ENCODE measurements at regions not wholly inside any gene's neighbourhood (a gene's known extent, or its start where the extent isn't known, plus 50 kb on each side); places are given as distances from the start of the nearest gene placed in this dataset.
"Not testable (repeated sequence)": the region's sequence is repeated elsewhere in the genome, so short reads cannot be mapped to it uniquely, and the experiment has no call there.

GRCh38 chr2:90069290-90069894, 1377.9 kb downstream of the RPIA start:
- no peaks in the 10 kb centered on the region for H3K4me1 ChIP-seq
- H3K36me3 ChIP-seq = no peaks in the 10 kb centered on the region
- 31 to 56% (median 34%) methylated on average over 10 to 13 of the region's 13 CpGs for WGBS, 5 donors
- no peaks in the 10 kb centered on the region for H3K9me3 ChIP-seq
- H3K27me3 ChIP-seq = peaks cover 0 to 26% (median 0%) of the 10 kb centered on the region in 3 donors
- DNase-seq = peak; percentile 22 to 33
- H3K27ac ChIP-seq = no peak overlapping the region
- H3K4me3 ChIP-seq = no peak overlapping the region
- TF ChIP-seq CTCF (IDR thresholded peaks at IDR 0.05) (peak in 1 of 7 experiments; percentile 9), POLR2AphosphoS5 (IDR thresholded peaks at IDR 0.05) (no peak)
- intact Hi-C loops (cut with DNase I; ENCODE audit: low total_unique reads) = no loop called here

- TF ChIP-seq EP300 (IDR thresholded peaks at IDR 0.05) (no peak), POLR2A (IDR thresholded peaks at IDR 0.05) (no peak), POLR2AphosphoS5 (IDR thresholded peaks at IDR 0.05) (no peak), CTCF (IDR thresholded peaks at IDR 0.05) (no peak)
- Histone ChIP-seq H3K4me3 (no peak overlapping the region), H3K9me3 (no peaks in the 10 kb centered on the region), H3K27ac (no peak overlapping the region), H3K36me3 (no peaks in the 10 kb centered on the region), H3K27me3 (peaks cover 0 to 21% (median 0%) of the 10 kb centered on the region in 3 donors), H3K4me1 (no peaks in the 10 kb centered on the region)
- WGBS, 5 donors = 17 to 61% (median 59%) methylated on average over 1 to 3 of the region's 3 CpGs
- intact Hi-C loops (cut with DNase I; ENCODE audit: low total_unique reads) = no loop called here
- DNase-seq = no peak
Measured at GRCh38 chr2:90076311-90076710, 1384.8 kb downstream of the RPIA start.

- Histone ChIP-seq H3K9me3 (no peaks in the 10 kb centered on the region), H3K27ac (no peak overlapping the region), H3K4me1 (no peaks in the 10 kb centered on the region), H3K4me3 (no peak overlapping the region), H3K36me3 (no peaks in the 10 kb centered on the region), H3K27me3 (peaks cover 0 to 21% (median 0%) of the 10 kb centered on the region in 3 donors)
- WGBS, 5 donors = 77 to 86% (median 85%) methylated on average over 2 of the region's 2 CpGs
- intact Hi-C loops (cut with DNase I; ENCODE audit: low total_unique reads) = no loop called here
- DNase-seq = no peak
- TF ChIP-seq EP300 (IDR thresholded peaks at IDR 0.05) (no peak), CTCF (IDR thresholded peaks at IDR 0.05) (no peak), POLR2AphosphoS5 (IDR thresholded peaks at IDR 0.05) (no peak), POLR2A (IDR thresholded peaks at IDR 0.05) (no peak)
Measured at GRCh38 chr2:90077948-90078347, 1386.5 kb downstream of the RPIA start.

- no peak for TF ChIP-seq CTCF (IDR thresholded peaks at IDR 0.05)
- no peak for TF ChIP-seq POLR2AphosphoS5 (IDR thresholded peaks at IDR 0.05)
- no peak for TF ChIP-seq EP300 (IDR thresholded peaks at IDR 0.05)
- no peak for TF ChIP-seq POLR2A (IDR thresholded peaks at IDR 0.05)
- no peaks in the 10 kb centered on the region for H3K36me3 ChIP-seq
- DNase-seq = no peak
- H3K9me3 ChIP-seq = no peaks in the 10 kb centered on the region
- H3K27me3 ChIP-seq = peaks cover 0 to 20% (median 0%) of the 10 kb centered on the region in 3 donors
- WGBS, 5 donors = 62 to 70% (median 68%) methylated on average over 5 of the region's 5 CpGs
- no peaks in the 10 kb centered on the region for H3K4me1 ChIP-seq
- intact Hi-C loops (cut with DNase I; ENCODE audit: low total_unique reads) = no loop called here
- no peak overlapping the region for H3K4me3 ChIP-seq
- no peak overlapping the region for H3K27ac ChIP-seq
Measured at GRCh38 chr2:90079374-90079773, 1387.9 kb downstream of the RPIA start.

GRCh38 chr2:90087792-90088191, 1396.3 kb downstream of the RPIA start:
- H3K4me3 ChIP-seq; H3K27ac ChIP-seq; H3K4me1 ChIP-seq; intact Hi-C loops (cut with DNase I; ENCODE audit: low total_unique reads); H3K36me3 ChIP-seq; H3K27me3 ChIP-seq; DNase-seq; H3K9me3 ChIP-seq: not testable (repeated sequence)
- WGBS, 5 donors = 9 to 17% (median 13%) methylated on average over 2 of the region's 2 CpGs

- intact Hi-C loops (cut with DNase I; ENCODE audit: low total_unique reads); H3K9me3 ChIP-seq; H3K36me3 ChIP-seq; H3K27me3 ChIP-seq; DNase-seq; H3K27ac ChIP-seq; H3K4me3 ChIP-seq; H3K4me1 ChIP-seq: not testable (repeated sequence)
- WGBS, 5 donors = 20 to 43% (median 37%) methylated on average over 1 to 3 of the region's 4 CpGs; no CpG with 5 or more reads in 1 of the 5 donors
Measured at GRCh38 chr2:90093571-90094270, 1402.2 kb downstream of the RPIA start.

GRCh38 chr2:90097617-90098016, 1406.1 kb downstream of the RPIA start:
- intact Hi-C loops (cut with DNase I; ENCODE audit: low total_unique reads); H3K36me3 ChIP-seq; DNase-seq; H3K4me3 ChIP-seq; H3K27me3 ChIP-seq; H3K27ac ChIP-seq; H3K9me3 ChIP-seq; H3K4me1 ChIP-seq: not testable (repeated sequence)
- 52 to 80% (median 61%) methylated on average over 1 to 4 of the region's 4 CpGs for WGBS, 5 donors

Measured in stomach (tissue), 8 donors.